C1 segment of cervical spinal cord (tissue), 14 donors: ENCODE measurements at regions not wholly inside any gene's neighbourhood (a gene's known extent, or its start where the extent isn't known, plus 50 kb on each side); places are given as distances from the start of the nearest gene placed in this dataset.
"Not testable (repeated sequence)": the region's sequence is repeated elsewhere in the genome, so short reads cannot be mapped to it uniquely, and the experiment has no call there.

ENCODE experiments used
- DNase-seq, 14 donors: peaks; one replicate each; lab custom pipeline; 2025; lab: John Stamatoyannopoulos, UW

- no peak for DNase-seq
Observed at GRCh38 chr15:88994286-88994685, 81.1 kb upstream of the MFGE8 start.

GRCh38 chr15:88995449-88995848, 82.3 kb upstream of the MFGE8 start:
- DNase-seq, result no peak

- no peak for DNase-seq
Observed at GRCh38 chr15:88997531-88997930, 84.4 kb upstream of the MFGE8 start.

GRCh38 chr15:88998980-88999713, 86.0 kb upstream of the MFGE8 start:
- no peak for DNase-seq

GRCh38 chr15:89001708-89002275, 86.5 kb upstream of the ABHD2 start:
- DNase-seq, result not testable (repeated sequence)

- DNase-seq, result peak in 1 of 14 donors; percentile 12
Observed at GRCh38 chr15:89002281-89002761, 85.9 kb upstream of the ABHD2 start.

- DNase-seq, result no peak
Observed at GRCh38 chr15:89002830-89003229, 85.4 kb upstream of the ABHD2 start.

GRCh38 chr15:89003865-89004725, 84.2 kb upstream of the ABHD2 start:
- peak in 3 of 14 donors; percentile 5 to 20 (median 8) for DNase-seq

- DNase-seq, result no peak
Observed at GRCh38 chr15:89004726-89005030, 83.6 kb upstream of the ABHD2 start.

- DNase-seq, result not testable (repeated sequence)
Observed at GRCh38 chr15:89007527-89007926, 80.7 kb upstream of the ABHD2 start.

- DNase-seq, result no peak
Observed at GRCh38 chr15:89007989-89008388, 80.3 kb upstream of the ABHD2 start.

GRCh38 chr15:89009080-89009479, 79.2 kb upstream of the ABHD2 start:
- no peak for DNase-seq

GRCh38 chr15:89015412-89016097, 72.7 kb upstream of the ABHD2 start:
- DNase-seq, result no peak

- DNase-seq, result no peak
Observed at GRCh38 chr15:89016549-89017041, 71.7 kb upstream of the ABHD2 start.

- peak in 12 of 14 donors; percentile 27 to 74 (median 42) for DNase-seq
Observed at GRCh38 chr15:89017370-89018066, 70.7 kb upstream of the ABHD2 start.

GRCh38 chr15:89018207-89018606, 70.0 kb upstream of the ABHD2 start:
- DNase-seq, result peak in 6 of 14 donors; percentile 14 to 72 (median 42)

GRCh38 chr15:89019436-89019835, 68.8 kb upstream of the ABHD2 start:
- DNase-seq, result no peak

- no peak for DNase-seq
Observed at GRCh38 chr15:89021224-89021623, 67.0 kb upstream of the ABHD2 start.

GRCh38 chr15:89021886-89022285, 66.4 kb upstream of the ABHD2 start:
- not testable (repeated sequence) for DNase-seq

GRCh38 chr15:89023311-89023961, 64.8 kb upstream of the ABHD2 start:
- no peak for DNase-seq
